ENCODE measurements at regions not wholly inside any gene's neighbourhood (a gene's known extent, or its start where the extent isn't known, plus 50 kb on each side); places are given as distances from the start of the nearest gene placed in this dataset.

DNA sequence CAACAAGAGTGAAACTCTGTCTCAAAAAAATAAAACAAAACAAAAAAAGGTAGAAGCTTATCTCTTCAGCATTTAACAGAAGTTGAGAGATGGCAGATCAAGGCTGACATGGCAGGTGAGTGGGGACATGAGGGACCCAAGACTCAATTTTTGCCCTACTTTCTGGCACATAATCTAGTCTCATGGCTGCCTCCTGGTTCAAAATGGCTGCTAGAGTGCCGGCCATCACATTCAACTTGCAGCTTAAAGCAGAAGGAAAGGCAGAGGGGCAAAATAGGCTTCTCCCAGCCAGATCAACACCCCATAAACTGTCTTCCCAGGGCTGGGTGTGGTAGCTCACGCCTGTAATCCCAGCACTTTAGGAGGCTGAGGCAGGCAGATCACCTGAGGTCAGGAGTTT lies 784.9 kb downstream of the MED13L start:
- Mint-ChIP-seq H3K4me3 (ENCODE audit: unreplicated experiment) (no peak overlapping the region), H3K27me3 (ENCODE audit: insufficient read depth, unreplicated experiment) (peaks cover 25% of the 10 kb centered on the region), H3K27ac (ENCODE audit: low read depth, unreplicated experiment) (no peak overlapping the region), H3K36me3 (ENCODE audit: insufficient read depth, unreplicated experiment) (no peaks in the 10 kb centered on the region), H3K4me1 (ENCODE audit: insufficient read depth, unreplicated experiment) (no peaks in the 10 kb centered on the region), H3K9me3 (ENCODE audit: unreplicated experiment) (no peaks in the 10 kb centered on the region)
- ChIA-PET POLR2A (no interaction called here), CTCF (no interaction called here)
- intact Hi-C loops (cut with micrococcal nuclease), result no loop called here
- no peak for DNase-seq (ENCODE audit: unreplicated experiment)
- no TSS peak for BruUV-seq (replicated peaks)
- TF ChIP-seq, protein P1, sequence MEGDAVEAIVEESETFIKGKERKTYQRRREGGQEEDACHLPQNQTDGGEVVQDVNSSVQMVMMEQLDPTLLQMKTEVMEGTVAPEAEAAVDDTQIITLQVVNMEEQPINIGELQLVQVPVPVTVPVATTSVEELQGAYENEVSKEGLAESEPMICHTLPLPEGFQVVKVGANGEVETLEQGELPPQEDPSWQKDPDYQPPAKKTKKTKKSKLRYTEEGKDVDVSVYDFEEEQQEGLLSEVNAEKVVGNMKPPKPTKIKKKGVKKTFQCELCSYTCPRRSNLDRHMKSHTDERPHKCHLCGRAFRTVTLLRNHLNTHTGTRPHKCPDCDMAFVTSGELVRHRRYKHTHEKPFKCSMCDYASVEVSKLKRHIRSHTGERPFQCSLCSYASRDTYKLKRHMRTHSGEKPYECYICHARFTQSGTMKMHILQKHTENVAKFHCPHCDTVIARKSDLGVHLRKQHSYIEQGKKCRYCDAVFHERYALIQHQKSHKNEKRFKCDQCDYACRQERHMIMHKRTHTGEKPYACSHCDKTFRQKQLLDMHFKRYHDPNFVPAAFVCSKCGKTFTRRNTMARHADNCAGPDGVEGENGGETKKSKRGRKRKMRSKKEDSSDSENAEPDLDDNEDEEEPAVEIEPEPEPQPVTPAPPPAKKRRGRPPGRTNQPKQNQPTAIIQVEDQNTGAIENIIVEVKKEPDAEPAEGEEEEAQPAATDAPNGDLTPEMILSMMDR (IDR thresholded peaks at IDR 0.05; ENCODE audit: unreplicated experiment), result no peak

- H3K27ac Mint-ChIP-seq (ENCODE audit: low read depth, unreplicated experiment), result no peak overlapping the region
- H3K4me1 Mint-ChIP-seq (ENCODE audit: insufficient read depth, unreplicated experiment), result no peaks in the 10 kb centered on the region
- POLR2A ChIA-PET, result no interaction called here
- no TSS peak for BruUV-seq (replicated peaks)
- no peak overlapping the region for H3K4me3 Mint-ChIP-seq (ENCODE audit: unreplicated experiment)
- DNase-seq (ENCODE audit: unreplicated experiment), result no peak
- TF ChIP-seq, protein P1 (IDR thresholded peaks at IDR 0.05; ENCODE audit: unreplicated experiment), result no peak
- no peaks in the 10 kb centered on the region for H3K36me3 Mint-ChIP-seq (ENCODE audit: insufficient read depth, unreplicated experiment)
- intact Hi-C loops (cut with micrococcal nuclease), result no loop called here
- no peaks in the 10 kb centered on the region for H3K9me3 Mint-ChIP-seq (ENCODE audit: unreplicated experiment)
- H3K27me3 Mint-ChIP-seq (ENCODE audit: insufficient read depth, unreplicated experiment), result peaks cover 34% of the 10 kb centered on the region
- CTCF ChIA-PET, result interaction anchor here (0.5 to 1.4 kb wide), 2 partner anchors 9 to 22 kb away, joined by 4 to 5 read pairs; no protein-coding TSS in a partner anchor
Measured at GRCh38 chr12:115491511-115492250, 785.8 kb downstream of the MED13L start.

GRCh38 chr12:115489253-115489652 lies 788.2 kb downstream of the MED13L start:
- Mint-ChIP-seq H3K4me1 (ENCODE audit: insufficient read depth, unreplicated experiment) (no peaks in the 10 kb centered on the region), H3K27ac (ENCODE audit: low read depth, unreplicated experiment) (no peak overlapping the region), H3K27me3 (ENCODE audit: insufficient read depth, unreplicated experiment) (peaks cover 48% of the 10 kb centered on the region), H3K9me3 (ENCODE audit: unreplicated experiment) (peaks cover 7% of the 10 kb centered on the region), H3K4me3 (ENCODE audit: unreplicated experiment) (no peak overlapping the region), H3K36me3 (ENCODE audit: insufficient read depth, unreplicated experiment) (no peaks in the 10 kb centered on the region)
- TF ChIP-seq, protein P1 (IDR thresholded peaks at IDR 0.05; ENCODE audit: unreplicated experiment), result no peak
- ChIA-PET POLR2A (interaction anchor here (0.7 kb wide), 1 partner anchor 52 kb away, joined by 3 read pairs; no protein-coding TSS in a partner anchor), CTCF (interaction anchor here (0.6 to 0.8 kb wide), 2 partner anchors 439 to 608 kb away, joined by 3 read pairs; no protein-coding TSS in a partner anchor)
- BruUV-seq (replicated peaks), result no TSS peak
- no peak for DNase-seq (ENCODE audit: unreplicated experiment)
- intact Hi-C loops (cut with micrococcal nuclease), result no loop called here

DNA sequence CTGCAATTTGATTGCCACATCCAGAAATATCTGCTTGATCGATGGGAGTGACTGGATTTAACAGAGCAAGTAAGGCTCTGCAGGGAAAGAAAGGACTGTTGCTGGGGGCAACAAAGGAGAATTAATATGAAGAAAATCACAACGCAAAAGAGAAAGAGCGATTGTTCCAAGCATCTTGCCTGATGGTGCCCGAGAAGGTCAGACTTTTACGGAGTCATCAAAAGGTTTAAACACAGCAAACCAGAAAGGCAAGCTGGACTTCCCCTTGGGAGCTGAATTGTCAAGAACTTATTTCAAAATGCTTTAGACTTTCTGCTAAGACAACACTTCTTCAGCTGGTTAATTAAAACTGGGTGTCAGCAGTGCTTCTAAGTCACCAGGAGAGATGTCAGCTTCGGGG lies 791.5 kb downstream of the MED13L start:
- POLR2A ChIA-PET, result no interaction called here

More for the DNA sequence above, 791.5 kb downstream of the MED13L start:
- Mint-ChIP-seq H3K9me3 (ENCODE audit: unreplicated experiment) (peaks cover 7% of the 10 kb centered on the region), H3K36me3 (ENCODE audit: insufficient read depth, unreplicated experiment) (no peaks in the 10 kb centered on the region), H3K4me3 (ENCODE audit: unreplicated experiment) (no peak overlapping the region), H3K27me3 (ENCODE audit: insufficient read depth, unreplicated experiment) (peaks cover 48% of the 10 kb centered on the region), H3K27ac (ENCODE audit: low read depth, unreplicated experiment) (no peak overlapping the region), H3K4me1 (ENCODE audit: insufficient read depth, unreplicated experiment) (no peaks in the 10 kb centered on the region)
- DNase-seq (ENCODE audit: unreplicated experiment), result no peak
- intact Hi-C loops (cut with micrococcal nuclease), result no loop called here
- BruUV-seq (replicated peaks), result no TSS peak
- CTCF ChIA-PET, result interaction anchor here (0.5 kb wide), 1 partner anchor 806 kb away, joined by 6 read pairs; no protein-coding TSS in a partner anchor
- TF ChIP-seq, protein P1 (IDR thresholded peaks at IDR 0.05; ENCODE audit: unreplicated experiment), result no peak
